Nephron progenitor cell (in vitro differentiated cells): ENCODE measurements at regions not wholly inside any gene's neighbourhood (a gene's known extent, or its start where the extent isn't known, plus 50 kb on each side); places are given as distances from the start of the nearest gene placed in this dataset.

Experiments used
- DNase-seq: peaks from one replicate; pipeline ENCODE4 v3.0.0; 2021
- H3K27ac Mint-ChIP-seq: 2 replicates; pipeline ENCODE4 v1.8.0; 2021; ENCODE audit warnings: mild to moderate bottlenecking, moderate library complexity, mixed read lengths
- H3K27me3 Mint-ChIP-seq: 2 replicates; pipeline ENCODE4 v1.8.0; 2021; ENCODE audit warnings: mild to moderate bottlenecking, low read depth, mixed read lengths; ENCODE audit not compliant: poor library complexity
- H3K36me3 Mint-ChIP-seq: 2 replicates; pipeline ENCODE4 v1.8.0; 2021; ENCODE audit warnings: low read depth, mixed read lengths
- H3K4me1 Mint-ChIP-seq: 2 replicates; pipeline ENCODE4 v1.8.0; 2021; ENCODE audit warnings: mixed read lengths
- H3K4me3 Mint-ChIP-seq: 2 replicates; pipeline ENCODE4 v1.8.0; 2021; ENCODE audit warnings: mild to moderate bottlenecking, moderate library complexity, mixed read lengths
- H3K9me3 Mint-ChIP-seq: 2 replicates; pipeline ENCODE4 v1.8.0; 2021; ENCODE audit warnings: mild to moderate bottlenecking, moderate library complexity, mixed read lengths
- CTCF ChIP-seq: fragments of 200-600 bp; sonication (generic); IDR thresholded peaks from 2 replicates; pipeline ENCODE4 v1.5.0; 2021; ENCODE audit warnings: antibody characterized with exemption

GRCh38 chr15:29636140-29636539 lies 186.1 kb downstream of the TJP1 start:
- H3K4me1 Mint-ChIP-seq, result peaks cover 20% of the 10 kb centered on the region
- H3K9me3 Mint-ChIP-seq, result peaks cover 11% of the 10 kb centered on the region
- DNase-seq, result no peak
- TF ChIP-seq CTCF, result no peak
- no peaks in the 10 kb centered on the region for H3K36me3 Mint-ChIP-seq
- no peak overlapping the region for H3K4me3 Mint-ChIP-seq
- H3K27ac Mint-ChIP-seq, result no peak overlapping the region
- H3K27me3 Mint-ChIP-seq, result peaks cover 10% of the 10 kb centered on the region

DNA sequence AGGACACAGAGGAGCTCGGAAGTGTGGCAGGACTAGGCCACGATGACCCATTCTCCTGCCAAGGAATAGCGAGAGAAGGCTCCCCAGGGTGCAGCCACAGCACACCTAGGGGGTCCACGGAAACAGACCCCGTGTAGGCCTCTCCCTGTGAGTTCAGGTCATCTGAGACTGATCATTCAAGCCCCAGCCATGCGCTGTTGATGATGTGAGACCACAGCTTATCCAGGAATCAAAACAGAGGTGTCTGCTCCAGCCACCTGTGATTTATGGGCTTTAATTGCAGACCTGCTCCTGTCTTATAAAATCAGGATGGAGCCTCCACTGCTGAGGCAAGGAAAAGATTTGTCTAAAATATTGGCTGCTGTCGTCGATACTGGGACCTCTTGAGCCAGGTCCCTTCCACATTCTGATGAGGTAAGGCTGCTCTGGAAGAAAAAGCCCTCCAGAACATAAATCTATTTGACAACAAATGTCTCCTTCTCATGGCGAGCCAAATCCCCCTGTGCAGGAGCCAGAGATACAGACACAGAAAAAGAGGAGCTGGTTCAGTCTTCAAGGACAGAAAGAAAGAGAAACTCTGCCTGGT lies 186.7 kb downstream of the TJP1 start:
- TF ChIP-seq CTCF, result no peak
- Mint-ChIP-seq H3K4me1 (peaks cover 20% of the 10 kb centered on the region), H3K4me3 (no peak overlapping the region)

DNA sequence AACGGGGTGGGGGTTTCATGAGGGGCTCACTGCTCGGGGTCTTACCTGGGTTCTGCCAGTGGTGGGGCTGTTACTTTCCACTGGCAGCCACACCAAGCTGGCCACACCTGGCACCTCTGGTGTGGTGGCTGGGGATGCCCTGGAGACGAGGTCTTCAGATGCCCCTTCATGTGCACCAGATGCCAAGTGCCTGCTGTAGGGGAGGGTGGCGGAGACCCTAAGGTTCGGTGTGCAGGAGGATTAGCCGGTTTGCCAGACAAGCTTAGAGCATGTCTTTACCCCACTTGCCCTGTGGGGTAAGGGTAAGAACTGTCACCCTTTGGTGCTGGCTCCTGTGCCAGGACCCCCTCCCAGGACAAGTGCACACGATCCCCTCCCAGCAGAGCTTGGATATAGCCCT lies 188.3 kb downstream of the TJP1 start:
- no peak overlapping the region for H3K4me3 Mint-ChIP-seq
- H3K4me1 Mint-ChIP-seq, result peaks cover 20% of the 10 kb centered on the region
- H3K27ac Mint-ChIP-seq, result no peak overlapping the region
- DNase-seq, result no peak
- no peak for TF ChIP-seq CTCF
- H3K27me3 Mint-ChIP-seq, result peaks cover 13% of the 10 kb centered on the region
- peaks cover 11% of the 10 kb centered on the region for H3K9me3 Mint-ChIP-seq
- H3K36me3 Mint-ChIP-seq, result no peaks in the 10 kb centered on the region

More for the DNA sequence above, 186.7 kb downstream of the TJP1 start:
- Mint-ChIP-seq H3K9me3 (peaks cover 11% of the 10 kb centered on the region), H3K36me3 (no peaks in the 10 kb centered on the region), H3K27me3 (peaks cover 13% of the 10 kb centered on the region), H3K27ac (peak overlapping the region; percentile 59)
- DNase-seq, result no peak

GRCh38 chr15:29632671-29633406 lies 189.4 kb downstream of the TJP1 start:
- no peak overlapping the region for H3K27ac Mint-ChIP-seq
- H3K4me1 Mint-ChIP-seq, result peaks cover 20% of the 10 kb centered on the region
- H3K27me3 Mint-ChIP-seq, result peaks cover 12% of the 10 kb centered on the region
- no peak overlapping the region for H3K4me3 Mint-ChIP-seq
- TF ChIP-seq CTCF, result no peak
- peaks cover 11% of the 10 kb centered on the region for H3K9me3 Mint-ChIP-seq
- no peaks in the 10 kb centered on the region for H3K36me3 Mint-ChIP-seq
- DNase-seq, result no peak

DNA sequence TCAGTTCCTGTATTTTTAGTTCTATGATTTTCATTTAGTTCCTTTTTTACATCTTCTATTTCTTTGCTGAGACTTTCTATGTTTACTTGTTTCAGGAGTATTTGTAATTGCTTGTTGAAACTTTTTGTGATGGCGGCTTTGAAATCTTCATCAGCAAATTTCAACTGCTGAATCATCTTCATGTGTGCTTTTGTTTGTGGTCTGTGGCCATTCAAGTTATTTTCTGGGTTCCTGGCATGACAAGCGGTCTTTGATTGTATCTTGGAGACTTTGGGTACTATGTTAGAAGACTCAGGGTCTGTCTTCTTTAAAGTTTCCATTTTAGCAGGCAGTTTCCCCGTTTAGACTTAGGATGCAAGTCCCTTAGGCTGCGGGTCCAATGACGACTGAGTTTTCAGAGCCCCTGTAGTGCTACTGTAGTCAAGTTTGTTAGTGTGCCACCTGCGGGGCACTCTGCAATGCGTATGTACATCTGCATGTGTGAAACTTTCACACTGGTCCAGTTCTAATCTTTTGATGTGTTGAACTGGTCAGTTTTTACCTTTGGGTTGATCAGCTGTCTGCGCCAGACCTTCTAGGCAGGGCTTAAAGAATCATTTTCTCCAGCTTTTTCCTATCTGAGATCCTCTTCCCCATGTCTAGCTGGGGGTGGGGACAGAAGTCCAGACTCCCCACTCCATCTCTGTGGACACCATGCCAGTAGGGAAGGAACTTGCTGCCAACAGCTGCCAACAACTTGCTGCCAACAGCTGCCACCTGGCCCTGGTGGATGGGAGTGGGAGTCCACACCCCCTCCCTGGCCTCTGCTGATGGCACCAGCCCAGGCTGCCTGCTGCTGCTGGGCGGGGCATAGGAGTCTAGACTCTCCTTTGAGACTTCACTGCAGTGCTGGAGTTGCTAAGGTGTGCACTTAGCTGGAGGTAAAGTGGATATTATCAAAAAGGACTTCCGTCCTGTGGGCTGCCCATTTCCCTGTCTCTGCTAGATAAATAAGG lies 190.9 kb downstream of the TJP1 start:
- H3K4me3 Mint-ChIP-seq, result no peak overlapping the region
- DNase-seq, result no peak
- no peak overlapping the region for H3K27ac Mint-ChIP-seq
- peaks cover 9% of the 10 kb centered on the region for H3K27me3 Mint-ChIP-seq
- H3K4me1 Mint-ChIP-seq, result peaks cover 14% of the 10 kb centered on the region
- H3K9me3 Mint-ChIP-seq, result peaks cover 15% of the 10 kb centered on the region
- TF ChIP-seq CTCF, result no peak
- no peaks in the 10 kb centered on the region for H3K36me3 Mint-ChIP-seq
